IMR-90 (cell line): ENCODE measurements at regions not wholly inside any gene's neighbourhood (a gene's known extent, or its start where the extent isn't known, plus 50 kb on each side); places are given as distances from the start of the nearest gene placed in this dataset.

Source experiments
- ATAC-seq: fragments of 200-7000 bp; cut with Tn5 transposase; 2 replicates; pipeline ENCODE4 v1.9.1; 2020; ENCODE audit warnings: low read depth, mild to moderate bottlenecking, moderate library complexity
- BruUV-seq: library from RNA; stranded (reverse); fragments of 400-500 nt; replicated peaks from 2 replicates; lab custom pipeline; 2021; lab: Mats Ljungman, UMichigan
- CTCF ChIA-PET: fragments of 300-600 bp; formaldehyde crosslinking; extraction: SDS; loops from one replicate; lab custom pipeline; 2021; ENCODE audit warnings: antibody characterized with exemption; lab: Yijun Ruan, JAX
- POLR2A ChIA-PET: fragments of 300-600 bp; sonication (Branson Sonifier 250); formaldehyde crosslinking; loops from one replicate; lab custom pipeline; 2022; ENCODE audit warnings: antibody characterized with exemption; ENCODE audit not compliant: unreplicated experiment; lab: Charles Lee
- DNase-seq: peaks from one replicate; pipeline ENCODE4 v3.0.0; 2013
- H2AFZ ChIP-seq: replicated peaks from 2 replicates; pipeline ENCODE3; 2013; ENCODE audit warnings: low read length, mild to moderate bottlenecking; ENCODE audit not compliant: poor library complexity
- H2AK5ac ChIP-seq: 2 replicates; pipeline ENCODE4 v1.6.1; 2013; ENCODE audit warnings: low read depth, low read length, inconsistent platforms
- H2AK9ac ChIP-seq: replicated peaks from 2 replicates; pipeline ENCODE3; 2013; ENCODE audit warnings: mild to moderate bottlenecking, low read depth, low read length, moderate library complexity; ENCODE audit not compliant: poor library complexity
- H2BK120ac ChIP-seq: 2 replicates; pipeline ENCODE4 v1.6.1; 2013; ENCODE audit warnings: low read depth, low read length, inconsistent platforms
- H2BK15ac ChIP-seq: 3 replicates; pipeline ENCODE4 v1.6.1; 2013; ENCODE audit warnings: low read depth, low read length, inconsistent platforms
- H2BK20ac ChIP-seq: 2 replicates; pipeline ENCODE4 v1.6.1; 2013; ENCODE audit warnings: low read depth, mild to moderate bottlenecking, inconsistent platforms, low read length, moderate library complexity
- H2BK5ac ChIP-seq: 2 replicates; pipeline ENCODE4 v1.6.1; 2013; ENCODE audit warnings: mild to moderate bottlenecking, low read depth, low read length, inconsistent platforms; ENCODE audit not compliant: poor library complexity, severe bottlenecking
- H3K14ac ChIP-seq: replicated peaks from 2 replicates; pipeline ENCODE4 v1.6.1; 2013; ENCODE audit warnings: low read depth, low read length, inconsistent platforms
- H3K18ac ChIP-seq: 2 replicates; pipeline ENCODE4 v1.6.1; 2013; ENCODE audit warnings: low read depth, low read length, control low read depth
- H3K23ac ChIP-seq: 2 replicates; pipeline ENCODE4 v1.6.1; 2013; ENCODE audit warnings: low read depth, low read length, inconsistent platforms
- H3K27ac ChIP-seq: 2 replicates; pipeline ENCODE4 v1.5.1; 2013; ENCODE audit warnings: mild to moderate bottlenecking, control low read depth, low read length; ENCODE audit not compliant: insufficient read depth
- H3K27me3 ChIP-seq: 2 replicates; pipeline ENCODE4 v1.6.1; 2013; ENCODE audit warnings: low read length; ENCODE audit not compliant: control insufficient read depth, insufficient read depth
- H3K36me3 ChIP-seq: 2 replicates; pipeline ENCODE4 v1.6.1; 2013; ENCODE audit warnings: low read length, mixed read lengths; ENCODE audit not compliant: control insufficient read depth, insufficient read depth
- H3K4ac ChIP-seq: 2 replicates; pipeline ENCODE4 v1.6.1; 2013; ENCODE audit warnings: low read depth, low read length, inconsistent platforms
- H3K4me1 ChIP-seq: 2 replicates; pipeline ENCODE4 v1.6.1; 2013; ENCODE audit warnings: low read length, mixed read lengths; ENCODE audit not compliant: control insufficient read depth, insufficient read depth
- H3K4me2 ChIP-seq: 2 replicates; pipeline ENCODE4 v1.6.1; 2013; ENCODE audit warnings: low read depth, mild to moderate bottlenecking, control low read depth, low read length, moderate library complexity
- H3K4me3 ChIP-seq: 2 replicates; pipeline ENCODE4 v1.5.1; 2013; ENCODE audit warnings: low read depth, mild to moderate bottlenecking, control low read depth, low read length, moderate library complexity; ENCODE audit not compliant: insufficient read depth
- H3K56ac ChIP-seq: 2 replicates; pipeline ENCODE4 v1.6.1; 2013; ENCODE audit warnings: low read length, inconsistent platforms; ENCODE audit not compliant: insufficient read depth; ENCODE audit errors: extremely low read depth
- H3K79me1 ChIP-seq, 2 experiments: 2 replicates each; pipeline ENCODE4 v1.6.1; 2013; ENCODE audit warnings: low read length in 2 of 2, inconsistent platforms in 1 of 2, low read depth in 1 of 2
- H3K9ac ChIP-seq: 2 replicates; pipeline ENCODE4 v1.6.1; 2013; ENCODE audit warnings: low read depth, low read length, control low read depth
- H3K9me1 ChIP-seq: 2 replicates; pipeline ENCODE4 v1.6.1; 2013; ENCODE audit warnings: low read length, inconsistent platforms; ENCODE audit not compliant: insufficient read depth
- H3K9me3 ChIP-seq: 2 replicates; pipeline ENCODE4 v1.6.1; 2013; ENCODE audit warnings: low read length; ENCODE audit not compliant: control insufficient read depth, insufficient read depth
- H4K20me1 ChIP-seq: 2 replicates; pipeline ENCODE4 v1.6.1; 2013; ENCODE audit warnings: low read length, inconsistent platforms; ENCODE audit not compliant: insufficient read depth
- H4K5ac ChIP-seq: 2 replicates; pipeline ENCODE4 v1.6.1; 2013; ENCODE audit warnings: mild to moderate bottlenecking, low read depth, low read length, control low read depth
- H4K8ac ChIP-seq, 2 experiments: 2 replicates each; pipeline ENCODE4 v1.6.1; 2013; ENCODE audit warnings: low read depth in 2 of 2, low read length in 2 of 2, control low read depth in 1 of 2, inconsistent platforms in 1 of 2
- H4K91ac ChIP-seq: 2 replicates; pipeline ENCODE4 v1.6.1; 2013; ENCODE audit warnings: low read depth, low read length, inconsistent platforms; ENCODE audit not compliant: insufficient read depth
- BHLHE40 ChIP-seq: fragments of 150-350 bp; IDR thresholded peaks from 2 replicates; pipeline ENCODE4 v1.6.1; 2016; ENCODE audit warnings: mild to moderate bottlenecking, low read depth, low read length
- CEBPB ChIP-seq: IDR thresholded peaks from 2 replicates; pipeline ENCODE4 v1.6.1; 2012; ENCODE audit warnings: low read depth, low read length, improper control_type of control experiment
- CHD1 ChIP-seq: IDR thresholded peaks from 2 replicates; pipeline ENCODE4 v1.6.1; 2012; ENCODE audit warnings: low read depth, low read length, improper control_type of control experiment
- CTCF ChIP-seq: conservative IDR thresholded peaks from 2 replicates; pipeline ENCODE4 v1.5.1; 2012; ENCODE audit warnings: mild to moderate bottlenecking, low read depth, low read length, improper control_type of control experiment
- FOS ChIP-seq: fragments of 150-350 bp; IDR thresholded peaks from 2 replicates; pipeline ENCODE4 v1.6.1; 2016; ENCODE audit warnings: low read depth, low read length
- MAFK ChIP-seq: IDR thresholded peaks from 2 replicates; pipeline ENCODE4 v1.6.1; 2012; ENCODE audit warnings: low read depth, low read length, improper control_type of control experiment
- MAZ ChIP-seq: IDR thresholded peaks from 2 replicates; pipeline ENCODE4 v1.6.1; 2012; ENCODE audit warnings: low read depth, mild to moderate bottlenecking, low read length, improper control_type of control experiment, moderate library complexity, borderline replicate concordance
- MXI1 ChIP-seq: IDR thresholded peaks from 2 replicates; pipeline ENCODE4 v1.6.1; 2012; ENCODE audit warnings: low read depth, mild to moderate bottlenecking, low read length, moderate library complexity, borderline replicate concordance
- NFE2L2 ChIP-seq: fragments of 150-350 bp; IDR thresholded peaks from 2 replicates; pipeline ENCODE4 v1.6.1; 2016; ENCODE audit warnings: low read depth, mild to moderate bottlenecking, low read length
- POLR2A ChIP-seq: IDR thresholded peaks from 2 replicates; pipeline ENCODE4 v1.6.1; 2012; ENCODE audit warnings: mild to moderate bottlenecking, low read depth, low read length
- RAD21 ChIP-seq: IDR thresholded peaks from 2 replicates; pipeline ENCODE4 v1.6.1; 2012; ENCODE audit warnings: low read length, improper control_type of control experiment
- RCOR1 ChIP-seq: IDR thresholded peaks from 2 replicates; pipeline ENCODE4 v1.6.1; 2012; ENCODE audit warnings: mild to moderate bottlenecking, low read length, improper control_type of control experiment; ENCODE audit not compliant: insufficient replicate concordance
- RFX5 ChIP-seq: IDR thresholded peaks from 2 replicates; pipeline ENCODE4 v1.8.0; 2012; ENCODE audit warnings: low read depth, mild to moderate bottlenecking, low read length, moderate library complexity
- SMC3 ChIP-seq: fragments of 150-350 bp; IDR thresholded peaks from 2 replicates; pipeline ENCODE4 v1.6.1; 2016; ENCODE audit warnings: low read depth, mild to moderate bottlenecking, antibody characterized with exemption, low read length, moderate library complexity
- WGBS, 2 experiments: methylation state at CpG; one replicate each; pipeline versions ENCODE4 v1.1.5 to v1.1.7; 2013; ENCODE audit warnings: missing lambda C conversion rate in 2 of 2; ENCODE audit not compliant: insufficient read length in 1 of 2; ENCODE audit errors: extremely low coverage in 2 of 2; 5-methylcytosine and 5-hydroxymethylcytosine counted together
- dilution Hi-C: fragments of 300-500 bp; cut with HindIII; formaldehyde crosslinking; loops from one replicate; pipeline ENCODE4 v1.14.3; 2018; ENCODE audit warnings: low sequenced_read_pairs; ENCODE audit not compliant: unreplicated experiment
- in situ Hi-C: fragments of 300-500 bp; cut with MboI; formaldehyde crosslinking; loops from 3 replicates; pipeline ENCODE4 v1.14.3; 2019; ENCODE audit warnings: low sequenced_read_pairs, inconsistent platforms, mixed read lengths
- intact Hi-C: fragments of 100-400 bp; cut with micrococcal nuclease; formaldehyde crosslinking; loops from 2 replicates; pipeline ENCODE4 v1.10.0; 2022
- TF ChIP-seq, protein P1 (sequence below): fragments of 150-350 bp; IDR thresholded peaks from 2 replicates; pipeline ENCODE4 v1.6.1; 2016; ENCODE audit warnings: low read depth, mild to moderate bottlenecking, low read length, moderate library complexity, borderline replicate concordance
- TF ChIP-seq, protein P2 (sequence below): fragments of 150-350 bp; IDR thresholded peaks from 2 replicates; pipeline ENCODE4 v1.6.1; 2017; ENCODE audit warnings: mild to moderate bottlenecking, antibody characterized with exemption, low read length, low read depth

- H3K4me2 ChIP-seq: no peak overlapping the region
- POLR2A ChIA-PET: no interaction called here
Measured at GRCh38 chr6:87949194-87949593, 98.4 kb upstream of the SPACA1 start.

More at GRCh38 chr6:87949194-87949593, 98.4 kb upstream of the SPACA1 start:
- Histone ChIP-seq H3K27me3 (peaks cover 4% of the 10 kb centered on the region), H3K4ac (no peak overlapping the region), H4K8ac (no peak overlapping the region), H3K27ac (no peak overlapping the region), H2BK15ac (no peak overlapping the region), H2BK20ac (no peak overlapping the region), H4K5ac (no peak overlapping the region), H2AK5ac (no peak overlapping the region), H4K20me1 (no peaks in the 10 kb centered on the region), H3K9me1 (no peaks in the 10 kb centered on the region), H3K36me3 (no peaks in the 10 kb centered on the region), H3K79me1 (no peaks in the 10 kb centered on the region), H2BK120ac (no peak overlapping the region), H2BK5ac (no peak overlapping the region), H3K18ac (no peak overlapping the region), H2AFZ (no peak overlapping the region), H3K23ac (no peak overlapping the region), H3K56ac (no peak overlapping the region), H3K9ac (no peak overlapping the region), H4K91ac (no peak overlapping the region), H3K4me3 (no peak overlapping the region), H3K4me1 (no peaks in the 10 kb centered on the region), H2AK9ac (no peak overlapping the region), H3K14ac (no peak overlapping the region), H3K9me3 (no peaks in the 10 kb centered on the region)
- no peak for DNase-seq
- ATAC-seq: no peak
- CTCF ChIA-PET: no interaction called here
- no TSS peak for BruUV-seq
- WGBS, 2 experiments: no CpG with 5 or more reads among the region's 7 CpGs
- intact Hi-C loops (loop anchor here (10.0 kb wide), 1 partner anchor 474 kb away; the partner anchor contains the start of gene SLC35A1), dilution Hi-C loops (no loop called here), in situ Hi-C loops (loop anchor here (25.0 kb wide), 1 partner anchor 838 kb away; no protein-coding TSS in a partner anchor)
- TF ChIP-seq RCOR1: no peak
- no peak for TF ChIP-seq BHLHE40
- no peak for TF ChIP-seq MAFK
- no peak for TF ChIP-seq MXI1
- no peak for TF ChIP-seq POLR2A
- TF ChIP-seq, protein P1, sequence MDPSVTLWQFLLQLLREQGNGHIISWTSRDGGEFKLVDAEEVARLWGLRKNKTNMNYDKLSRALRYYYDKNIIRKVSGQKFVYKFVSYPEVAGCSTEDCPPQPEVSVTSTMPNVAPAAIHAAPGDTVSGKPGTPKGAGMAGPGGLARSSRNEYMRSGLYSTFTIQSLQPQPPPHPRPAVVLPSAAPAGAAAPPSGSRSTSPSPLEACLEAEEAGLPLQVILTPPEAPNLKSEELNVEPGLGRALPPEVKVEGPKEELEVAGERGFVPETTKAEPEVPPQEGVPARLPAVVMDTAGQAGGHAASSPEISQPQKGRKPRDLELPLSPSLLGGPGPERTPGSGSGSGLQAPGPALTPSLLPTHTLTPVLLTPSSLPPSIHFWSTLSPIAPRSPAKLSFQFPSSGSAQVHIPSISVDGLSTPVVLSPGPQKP: no peak
- no peak for TF ChIP-seq CEBPB
- TF ChIP-seq CHD1: no peak
- TF ChIP-seq RAD21: no peak
- TF ChIP-seq RFX5: no peak
- no peak for TF ChIP-seq CTCF
- no peak for TF ChIP-seq FOS
- no peak for TF ChIP-seq NFE2L2
- TF ChIP-seq MAZ: no peak
- TF ChIP-seq, protein P2, sequence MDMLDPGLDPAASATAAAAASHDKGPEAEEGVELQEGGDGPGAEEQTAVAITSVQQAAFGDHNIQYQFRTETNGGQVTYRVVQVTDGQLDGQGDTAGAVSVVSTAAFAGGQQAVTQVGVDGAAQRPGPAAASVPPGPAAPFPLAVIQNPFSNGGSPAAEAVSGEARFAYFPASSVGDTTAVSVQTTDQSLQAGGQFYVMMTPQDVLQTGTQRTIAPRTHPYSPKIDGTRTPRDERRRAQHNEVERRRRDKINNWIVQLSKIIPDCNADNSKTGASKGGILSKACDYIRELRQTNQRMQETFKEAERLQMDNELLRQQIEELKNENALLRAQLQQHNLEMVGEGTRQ: no peak
- TF ChIP-seq SMC3: no peak
